ENCODE measurements at regions not wholly inside any gene's neighbourhood (a gene's known extent, or its start where the extent isn't known, plus 50 kb on each side); places are given as distances from the start of the nearest gene placed in this dataset.

DNA sequence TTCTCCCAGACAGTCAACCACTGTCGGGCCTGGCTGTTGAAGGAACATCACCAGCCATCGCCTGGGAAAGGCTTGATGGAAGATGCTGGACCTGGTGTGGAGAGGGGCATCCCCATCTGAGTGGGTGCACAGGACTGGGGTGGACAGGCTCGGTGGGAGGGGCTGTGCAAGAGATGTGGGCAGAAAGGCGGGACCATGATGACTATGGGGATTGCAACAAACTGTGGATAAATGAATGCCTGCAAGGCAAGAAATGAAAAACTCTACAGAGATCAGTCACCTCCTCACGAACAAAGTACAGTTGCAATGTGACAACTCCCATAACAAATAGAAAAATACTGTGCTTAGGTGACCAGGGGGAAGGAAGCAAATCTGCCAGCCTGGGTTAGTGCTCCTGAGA, 171.9 kb upstream of the GPR12 start:
- ChIA-PET SMC1A (ENCODE audit: uncharacterized antibody, unreplicated experiment) (interaction anchor here (1.2 kb wide), 1 partner anchor 61 kb away, joined by 3 read pairs; no protein-coding TSS in a partner anchor), CTCF (no interaction called here), POLR2A (no interaction called here), RAD21 (ENCODE audit: unreplicated experiment) (no interaction called here)
- Histone ChIP-seq H3K9ac (ENCODE audit: control insufficient read depth, insufficient read depth, low read length) (no peak overlapping the region), H3K4me1 (ENCODE audit: control insufficient read depth, insufficient read depth, low read length) (no peaks in the 10 kb centered on the region), H2AFZ (ENCODE audit: control insufficient read depth, low read depth, low read length) (no peak overlapping the region), H3K36me3 (ENCODE audit: control insufficient read depth in 2 of 2, insufficient read depth in 2 of 2, low read length in 1 of 2) (no peaks in the 10 kb centered on the region), H3K27me3 (replicated peaks in 1 of 2; ENCODE audit: control insufficient read depth in 2 of 2, insufficient read depth in 2 of 2, low read length in 1 of 2) (no peaks in the 10 kb centered on the region; a peak in 2 of 4 replicates), H3K4me2 (ENCODE audit: control insufficient read depth, insufficient read depth) (no peak overlapping the region), H3K9me3 (replicated peaks; ENCODE audit: control insufficient read depth, insufficient read depth, low read length) (no peaks in the 10 kb centered on the region), H4K20me1 (ENCODE audit: control insufficient read depth, insufficient read depth) (no peaks in the 10 kb centered on the region), H3K27ac (ENCODE audit: control insufficient read depth, insufficient read depth) (no peak overlapping the region), H3K79me2 (ENCODE audit: control insufficient read depth, insufficient read depth, low read length) (no peaks in the 10 kb centered on the region), H3K4me3 (no peak overlapping the region)
- FAIRE-seq (no peak), ATAC-seq (no peak), DNase-seq (ENCODE audit: low read depth, low spot score) (no peak)
- no TSS peak for BruUV-seq (replicated peaks)
- TF ChIP-seq EZH2 (IDR thresholded peaks at IDR 0.05; ENCODE audit: borderline replicate concordance, control insufficient read depth, low read depth, low read length) (no peak), EGR1 (IDR thresholded peaks at IDR 0.05; ENCODE audit: borderline replicate concordance in 1 of 2, low read depth in 2 of 2, low read length in 2 of 2) (no peak), BACH1 (IDR thresholded peaks at IDR 0.05; ENCODE audit: borderline replicate concordance) (no peak), NR2C1 (IDR thresholded peaks at IDR 0.05) (no peak), LARP7 (IDR thresholded peaks at IDR 0.05) (no peak), TCF3 (IDR thresholded peaks at IDR 0.05; ENCODE audit: borderline replicate concordance, insufficient read depth, low read depth, low read length) (no peak), ZBED1 (IDR thresholded peaks at IDR 0.05; ENCODE audit: borderline replicate concordance) (no peak), YBX1 (IDR thresholded peaks at IDR 0.05) (no peak), BCL11A (IDR thresholded peaks at IDR 0.05; ENCODE audit: low read depth, low read length) (no peak), JUND (IDR thresholded peaks at IDR 0.05; ENCODE audit: low read depth, low read length) (no peak), STAT3 (IDR thresholded peaks at IDR 0.05; ENCODE audit: low read depth, low read length) (no peak), SPI1 (IDR thresholded peaks at IDR 0.05; ENCODE audit: borderline replicate concordance, insufficient read depth, low read depth, low read length) (no peak), SIN3A (IDR thresholded peaks at IDR 0.05; ENCODE audit: low read depth, low read length) (no peak), PAX8 (IDR thresholded peaks at IDR 0.05) (no peak), CHD2 (IDR thresholded peaks at IDR 0.05; ENCODE audit: borderline replicate concordance, low read depth, low read length) (no peak), MEF2A (IDR thresholded peaks at IDR 0.05; ENCODE audit: insufficient read depth, low read depth, low read length) (no peak), CBX5 (IDR thresholded peaks at IDR 0.05; ENCODE audit: low read depth) (no peak), NKRF (conservative IDR thresholded peaks at IDR 0.05) (no peak)
- TF ChIP-seq, protein P1, sequence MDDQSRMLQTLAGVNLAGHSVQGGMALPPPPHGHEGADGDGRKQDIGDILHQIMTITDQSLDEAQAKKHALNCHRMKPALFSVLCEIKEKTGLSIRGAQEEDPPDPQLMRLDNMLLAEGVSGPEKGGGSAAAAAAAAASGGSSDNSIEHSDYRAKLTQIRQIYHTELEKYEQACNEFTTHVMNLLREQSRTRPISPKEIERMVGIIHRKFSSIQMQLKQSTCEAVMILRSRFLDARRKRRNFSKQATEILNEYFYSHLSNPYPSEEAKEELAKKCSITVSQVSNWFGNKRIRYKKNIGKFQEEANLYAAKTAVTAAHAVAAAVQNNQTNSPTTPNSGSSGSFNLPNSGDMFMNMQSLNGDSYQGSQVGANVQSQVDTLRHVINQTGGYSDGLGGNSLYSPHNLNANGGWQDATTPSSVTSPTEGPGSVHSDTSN (IDR thresholded peaks at IDR 0.05; ENCODE audit: insufficient replicate concordance, low read depth, low read length) = no peak
- TF ChIP-seq, protein P2, sequence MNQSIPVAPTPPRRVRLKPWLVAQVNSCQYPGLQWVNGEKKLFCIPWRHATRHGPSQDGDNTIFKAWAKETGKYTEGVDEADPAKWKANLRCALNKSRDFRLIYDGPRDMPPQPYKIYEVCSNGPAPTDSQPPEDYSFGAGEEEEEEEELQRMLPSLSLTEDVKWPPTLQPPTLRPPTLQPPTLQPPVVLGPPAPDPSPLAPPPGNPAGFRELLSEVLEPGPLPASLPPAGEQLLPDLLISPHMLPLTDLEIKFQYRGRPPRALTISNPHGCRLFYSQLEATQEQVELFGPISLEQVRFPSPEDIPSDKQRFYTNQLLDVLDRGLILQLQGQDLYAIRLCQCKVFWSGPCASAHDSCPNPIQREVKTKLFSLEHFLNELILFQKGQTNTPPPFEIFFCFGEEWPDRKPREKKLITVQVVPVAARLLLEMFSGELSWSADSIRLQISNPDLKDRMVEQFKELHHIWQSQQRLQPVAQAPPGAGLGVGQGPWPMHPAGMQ (IDR thresholded peaks at IDR 0.05; ENCODE audit: borderline replicate concordance) = no peak
- in situ Hi-C loops (cut with MboI) (no loop called here), intact Hi-C loops (cut with micrococcal nuclease; ENCODE audit: unreplicated experiment) (loop anchor here (5.0 kb wide), 1 partner anchor 225 kb away; no protein-coding TSS in a partner anchor)
- 16% methylated on average over 5 of the region's 5 CpGs for WGBS (ENCODE audit: insufficient coverage, insufficient replicate concordance, low lambda C conversion rate, missing lambda C conversion rate)

Measured in GM12878 (cell line).